ENCODE measurements at regions not wholly inside any gene's neighbourhood (a gene's known extent, or its start where the extent isn't known, plus 50 kb on each side); places are given as distances from the start of the nearest gene placed in this dataset.

DNA sequence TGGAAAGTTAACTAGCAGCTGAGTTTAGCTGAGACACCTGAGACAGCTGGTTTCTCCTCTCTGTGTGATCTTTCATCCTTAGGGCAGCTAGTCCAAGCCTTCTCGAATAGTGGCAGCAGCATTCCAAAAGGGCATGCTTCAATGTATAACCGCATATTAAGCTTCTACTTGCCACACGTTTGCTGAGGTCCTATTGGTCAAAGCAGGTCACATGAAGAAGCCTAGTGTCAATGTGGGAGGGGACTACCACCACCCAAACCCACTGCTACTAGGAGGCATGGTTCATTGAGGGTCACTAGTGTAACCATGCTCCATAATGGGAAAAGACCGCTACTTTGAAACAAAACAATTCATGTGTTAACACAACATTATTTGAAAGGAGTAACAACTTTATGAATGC is 314.9 kb upstream of the SMIM31 start:
- TF ChIP-seq, protein P1, sequence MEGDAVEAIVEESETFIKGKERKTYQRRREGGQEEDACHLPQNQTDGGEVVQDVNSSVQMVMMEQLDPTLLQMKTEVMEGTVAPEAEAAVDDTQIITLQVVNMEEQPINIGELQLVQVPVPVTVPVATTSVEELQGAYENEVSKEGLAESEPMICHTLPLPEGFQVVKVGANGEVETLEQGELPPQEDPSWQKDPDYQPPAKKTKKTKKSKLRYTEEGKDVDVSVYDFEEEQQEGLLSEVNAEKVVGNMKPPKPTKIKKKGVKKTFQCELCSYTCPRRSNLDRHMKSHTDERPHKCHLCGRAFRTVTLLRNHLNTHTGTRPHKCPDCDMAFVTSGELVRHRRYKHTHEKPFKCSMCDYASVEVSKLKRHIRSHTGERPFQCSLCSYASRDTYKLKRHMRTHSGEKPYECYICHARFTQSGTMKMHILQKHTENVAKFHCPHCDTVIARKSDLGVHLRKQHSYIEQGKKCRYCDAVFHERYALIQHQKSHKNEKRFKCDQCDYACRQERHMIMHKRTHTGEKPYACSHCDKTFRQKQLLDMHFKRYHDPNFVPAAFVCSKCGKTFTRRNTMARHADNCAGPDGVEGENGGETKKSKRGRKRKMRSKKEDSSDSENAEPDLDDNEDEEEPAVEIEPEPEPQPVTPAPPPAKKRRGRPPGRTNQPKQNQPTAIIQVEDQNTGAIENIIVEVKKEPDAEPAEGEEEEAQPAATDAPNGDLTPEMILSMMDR (conservative IDR thresholded peaks at IDR 0.05; ENCODE audit: low read depth, low read length) = no peak
- DNase-seq (ENCODE audit: low read depth) = no peak

DNA sequence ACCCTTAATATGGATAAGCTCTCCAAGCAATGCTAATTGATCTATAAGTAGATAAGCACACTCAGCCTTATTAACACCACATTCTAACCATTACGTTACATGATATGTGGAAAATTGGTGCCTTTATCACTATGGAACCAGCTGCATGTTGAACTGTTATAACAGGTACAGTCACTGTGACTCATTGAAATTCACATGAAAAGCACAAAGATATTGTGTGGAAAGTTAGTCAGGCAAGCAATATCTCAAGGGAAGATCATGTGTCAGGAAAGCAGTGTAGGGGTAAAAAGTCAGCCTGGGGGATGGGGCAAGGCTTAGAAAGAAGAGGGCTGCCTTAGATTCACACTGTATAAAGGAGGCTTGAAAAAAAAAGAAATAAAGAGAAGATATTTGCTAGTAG is 313.7 kb upstream of the SMIM31 start:
- no peak overlapping the region for H3K4me3 ChIP-seq (ENCODE audit: low read depth, low read length)
- TF ChIP-seq, protein P1 (conservative IDR thresholded peaks at IDR 0.05; ENCODE audit: low read depth, low read length) = no peak
- DNase-seq (ENCODE audit: low read depth) = peak; percentile 42

More for the DNA sequence above, 314.9 kb upstream of the SMIM31 start:
- H3K4me3 ChIP-seq (ENCODE audit: low read depth, low read length) = no peak overlapping the region

DNA sequence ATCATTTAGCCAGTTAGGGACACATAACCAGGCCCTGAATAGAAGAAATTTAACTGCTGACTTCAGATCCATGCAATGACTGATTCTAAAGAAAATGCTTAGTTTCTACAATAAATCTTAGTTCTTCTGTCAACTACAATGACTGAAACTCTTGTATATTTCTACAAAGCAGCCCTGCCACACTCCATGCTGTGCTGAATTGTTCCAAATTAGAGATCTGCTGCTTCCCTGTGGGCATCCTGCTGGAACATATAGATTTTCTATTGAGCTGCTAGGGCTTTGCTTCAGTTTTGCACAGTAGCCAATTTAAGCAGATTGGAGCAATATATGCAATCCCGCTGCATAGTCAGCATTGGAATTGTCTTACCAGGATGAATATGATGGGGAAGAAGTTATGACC is 312.8 kb upstream of the SMIM31 start:
- TF ChIP-seq, protein P1 (conservative IDR thresholded peaks at IDR 0.05; ENCODE audit: low read depth, low read length) = no peak
- no peak overlapping the region for H3K4me3 ChIP-seq (ENCODE audit: low read depth, low read length)
- DNase-seq (ENCODE audit: low read depth) = no peak

DNA sequence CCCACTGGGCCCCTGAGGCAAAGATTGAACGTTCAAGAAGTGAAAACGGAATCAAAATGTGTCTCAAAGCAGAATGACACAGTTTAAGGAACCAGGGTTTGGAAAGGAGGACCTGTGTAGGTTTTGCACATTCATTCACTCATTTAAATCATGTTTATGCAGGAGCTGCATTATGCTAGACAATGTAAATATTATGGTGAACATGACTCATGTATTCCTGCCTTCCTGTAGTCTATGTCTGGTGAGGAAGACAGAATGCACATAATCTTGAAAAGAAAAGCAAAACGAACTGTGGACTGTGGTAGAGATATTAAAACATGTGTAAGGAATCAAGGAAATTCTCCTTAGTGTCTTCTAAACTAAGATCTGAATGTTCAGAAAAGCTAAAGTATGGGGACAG is 311.8 kb upstream of the SMIM31 start:
- TF ChIP-seq, protein P1 (conservative IDR thresholded peaks at IDR 0.05; ENCODE audit: low read depth, low read length) = no peak
- no peak overlapping the region for H3K4me3 ChIP-seq (ENCODE audit: low read depth, low read length)
- DNase-seq (ENCODE audit: low read depth) = no peak

DNA sequence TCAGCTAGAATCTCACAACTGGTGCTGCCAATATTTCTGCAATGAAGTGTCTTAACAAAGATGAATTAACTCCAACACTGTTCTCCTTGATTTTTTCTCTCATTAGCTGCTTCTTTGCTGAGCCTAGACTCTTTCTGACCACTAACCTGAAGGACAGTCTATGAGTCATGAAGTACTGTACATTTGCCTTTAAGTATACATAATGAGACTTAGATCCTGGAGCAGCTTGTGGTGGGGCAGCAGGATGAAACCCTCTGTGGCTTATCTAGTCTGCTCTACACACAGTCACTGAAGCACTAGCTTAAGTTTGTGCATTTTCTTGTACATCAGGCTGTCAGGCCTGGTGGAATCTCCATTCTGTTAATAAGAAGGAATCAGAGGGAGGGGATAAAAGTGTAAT is 307.4 kb upstream of the SMIM31 start:
- TF ChIP-seq, protein P1 (conservative IDR thresholded peaks at IDR 0.05; ENCODE audit: low read depth, low read length) = no peak
- DNase-seq (ENCODE audit: low read depth) = no peak
- H3K4me3 ChIP-seq (ENCODE audit: low read depth, low read length) = no peak overlapping the region

DNA sequence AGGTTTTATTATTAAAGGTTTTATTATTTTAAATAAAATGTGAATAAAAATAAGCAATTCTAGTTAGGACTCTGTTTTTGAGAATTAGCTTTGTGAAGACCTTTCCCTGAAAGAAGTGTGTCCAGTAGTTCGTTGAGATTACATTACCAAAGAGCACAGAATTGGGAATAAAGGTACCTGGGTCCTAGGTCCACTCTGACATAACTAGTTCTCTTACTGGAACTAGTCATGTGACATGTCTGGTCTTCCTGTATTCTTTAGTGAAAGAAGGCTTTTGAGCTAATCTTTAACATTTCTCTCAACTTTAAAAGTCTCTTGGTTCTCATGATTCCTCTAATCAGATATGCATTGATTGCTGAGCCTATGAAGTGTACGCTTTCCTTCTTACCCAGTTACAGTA is 292.0 kb upstream of the SMIM31 start:
- no peak overlapping the region for H3K4me3 ChIP-seq (ENCODE audit: low read depth, low read length)
- no peak for DNase-seq (ENCODE audit: low read depth)
- TF ChIP-seq, protein P1 (conservative IDR thresholded peaks at IDR 0.05; ENCODE audit: low read depth, low read length) = no peak

DNA sequence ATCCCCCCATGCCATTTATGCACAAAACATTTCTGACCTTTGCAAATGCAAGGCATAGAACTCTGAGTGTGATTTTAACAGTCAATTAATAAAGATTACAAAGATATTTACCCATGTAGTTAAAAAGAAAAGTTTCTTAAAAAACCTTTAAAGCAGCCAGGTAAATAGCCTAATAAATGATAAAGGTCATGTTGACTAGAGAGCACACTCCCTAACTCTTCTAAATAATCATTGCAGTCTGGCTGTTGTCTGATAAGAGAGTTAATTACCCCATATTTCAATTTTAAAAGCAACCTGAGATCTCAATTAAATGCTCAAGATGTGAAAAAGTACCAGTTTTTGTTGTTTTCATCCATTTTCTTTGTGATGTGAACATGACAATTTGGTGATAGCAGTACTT is 291.5 kb upstream of the SMIM31 start:
- TF ChIP-seq, protein P1 (conservative IDR thresholded peaks at IDR 0.05; ENCODE audit: low read depth, low read length) = no peak
- no peak for DNase-seq (ENCODE audit: low read depth)
- no peak overlapping the region for H3K4me3 ChIP-seq (ENCODE audit: low read depth, low read length)
